Spleen (tissue), 11 donors: ENCODE measurements at regions not wholly inside any gene's neighbourhood (a gene's known extent, or its start where the extent isn't known, plus 50 kb on each side); places are given as distances from the start of the nearest gene placed in this dataset.

ENCODE experiments used
- DNase-seq: peaks from one replicate; pipeline ENCODE4 v3.0.0-alpha.2; 2020
- H3K27ac ChIP-seq, 8 donors: fragments of 200-600 bp; sonication (generic) in 7 of 8; 1 replicate in 4 of 8; 2 replicates in 4 of 8; pipeline versions ENCODE4 v1.5.0 to v1.8.0; 2016 to 2021; ENCODE audit warnings: inconsistent platforms in 4 of 8, mild to moderate bottlenecking in 4 of 8, moderate library complexity in 1 of 8
- H3K27me3 ChIP-seq, 7 donors: fragments of 200-600 bp; sonication (generic) in 6 of 7; replicated peaks in 1 of 7; 1 replicate in 4 of 7; 2 replicates in 3 of 7; pipeline versions ENCODE4 v1.5.0 to v1.8.0; 2016 to 2021; ENCODE audit warnings: inconsistent platforms in 3 of 7, mild to moderate bottlenecking in 1 of 7
- H3K36me3 ChIP-seq, 6 donors: fragments of 200-600 bp; sonication (generic) in 5 of 6; 1 replicate in 4 of 6; 2 replicates in 2 of 6; pipeline versions ENCODE4 v1.5.0 to v1.8.0; 2016 to 2021; ENCODE audit warnings: inconsistent platforms in 2 of 6
- H3K4me1 ChIP-seq, 6 donors: fragments of 200-600 bp; sonication (generic) in 5 of 6; 1 replicate in 3 of 6; 2 replicates in 3 of 6; pipeline versions ENCODE4 v1.5.0 to v1.8.0; 2016 to 2021; ENCODE audit warnings: inconsistent platforms in 3 of 6
- H3K4me3 ChIP-seq, 8 donors: fragments of 200-600 bp; sonication (generic) in 7 of 8; 1 replicate in 4 of 8; 2 replicates in 4 of 8; pipeline versions ENCODE4 v1.5.0 to v1.8.0; 2016 to 2021; ENCODE audit warnings: inconsistent platforms in 4 of 8, mild to moderate bottlenecking in 4 of 8, moderate library complexity in 2 of 8
- H3K9me3 ChIP-seq, 8 donors: fragments of 200-600 bp; sonication (generic) in 7 of 8; 1 replicate in 4 of 8; 2 replicates in 4 of 8; pipeline versions ENCODE4 v1.5.0 to v1.8.0; 2016 to 2021; ENCODE audit warnings: inconsistent platforms in 4 of 8
- CTCF ChIP-seq, 11 experiments: fragments of 200-600 bp in 7 of 11; fragments of 450-650 bp in 4 of 11; sonication (generic) in 4 of 11; IDR thresholded peaks in 8 of 11; conservative IDR thresholded peaks in 3 of 11; 1 replicate in 7 of 11; 2 replicates in 4 of 11; pipeline versions ENCODE4 v1.4.0 to v1.8.0; 2016 to 2021; ENCODE audit warnings: antibody characterized with exemption in 11 of 11, inconsistent platforms in 4 of 11, mild to moderate bottlenecking in 1 of 11
- POLR2A ChIP-seq, 3 donors: fragments of 450-650 bp; IDR thresholded peaks; one replicate each; pipeline ENCODE4 v1.5.1; 2017; ENCODE audit warnings: antibody characterized with exemption in 3 of 3, mild to moderate bottlenecking in 1 of 3
- POLR2AphosphoS5 ChIP-seq, 3 donors: sonication (generic); formaldehyde crosslinking; IDR thresholded peaks; one replicate each; pipeline ENCODE4 v1.5.1; 2017; ENCODE audit warnings: antibody characterized with exemption in 3 of 3
- WGBS, 5 donors: extraction: QIAGEN DNeasy Blood & Tissue Kit in 3 of 5; methylation state at CpG; one replicate each; pipeline versions ENCODE4 v1.1.5 to v1.1.7; 2013 to 2018; 5-methylcytosine and 5-hydroxymethylcytosine counted together
- intact Hi-C: fragments of 100-400 bp; cut with DNase I; formaldehyde crosslinking; loops from one replicate; pipeline ENCODE4 v1.15.0; 2023; ENCODE audit warnings: low total_unique reads
- donor health status: healthy with polysubstance abuse.
- donor health status: DM: no; HTN: no; CAD: no; lungs with moderate emphysema.
- donor health status: DM: no; HTN: no; CAD: no.
- donor health status: Bipolar disorder and iron deficiency.
- donor health status: healthy.
- donor health status: DM: no; HTN: no; CAD: no.
- donor health status: DM: yes; HTN: yes; CAD: no.

GRCh38 chr7:132049462-132050304, 493.3 kb upstream of the PODXL start:
- TF ChIP-seq POLR2AphosphoS5 (IDR thresholded peaks at IDR 0.05) (no peak), CTCF (IDR thresholded peaks at IDR 0.05 in 8 of 11, conservative IDR thresholded peaks at IDR 0.05 in 3 of 11) (peak in 10 of 11 experiments; percentile 11 to 63 (median 48)), POLR2A (IDR thresholded peaks at IDR 0.05) (no peak)
- 60 to 69% (median 63%) methylated on average over 9 of the region's 9 CpGs for WGBS, 5 donors
- Histone ChIP-seq H3K36me3 (no peaks in the 10 kb centered on the region), H3K9me3 (no peaks in the 10 kb centered on the region), H3K27ac (no peak overlapping the region), H3K4me3 (no peak overlapping the region), H3K4me1 (no peaks in the 10 kb centered on the region), H3K27me3 (no peaks in the 10 kb centered on the region)
- no peak for DNase-seq
- intact Hi-C loops: no loop called here

DNA sequence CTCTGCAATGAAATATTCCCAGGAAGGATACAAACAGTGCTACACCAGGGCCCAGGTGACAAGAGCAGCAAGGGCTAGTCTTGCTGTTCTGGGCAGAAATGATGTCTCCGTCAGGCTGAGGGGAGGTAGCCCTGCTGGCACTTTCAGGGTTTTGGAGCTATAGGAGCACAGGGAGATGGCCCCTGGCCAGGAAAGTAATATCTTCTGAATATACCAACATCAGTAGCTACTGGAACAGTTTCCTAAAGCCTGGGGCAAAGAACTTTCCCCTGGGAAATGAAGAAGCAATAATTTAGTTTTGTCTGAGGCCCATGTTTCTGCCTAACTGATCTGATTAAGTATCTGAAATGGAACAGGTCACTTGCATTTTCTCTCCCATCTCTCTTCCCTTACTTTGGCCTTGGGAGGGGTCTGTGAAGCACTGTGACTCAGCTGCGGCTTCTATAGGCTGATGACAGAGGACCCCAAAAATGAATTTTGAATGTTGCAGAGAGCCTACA, 489.1 kb upstream of the PODXL start:
- TF ChIP-seq POLR2A (IDR thresholded peaks at IDR 0.05): no peak
- TF ChIP-seq CTCF (IDR thresholded peaks at IDR 0.05 in 8 of 11, conservative IDR thresholded peaks at IDR 0.05 in 3 of 11): no peak
- TF ChIP-seq POLR2AphosphoS5 (IDR thresholded peaks at IDR 0.05): no peak

DNA sequence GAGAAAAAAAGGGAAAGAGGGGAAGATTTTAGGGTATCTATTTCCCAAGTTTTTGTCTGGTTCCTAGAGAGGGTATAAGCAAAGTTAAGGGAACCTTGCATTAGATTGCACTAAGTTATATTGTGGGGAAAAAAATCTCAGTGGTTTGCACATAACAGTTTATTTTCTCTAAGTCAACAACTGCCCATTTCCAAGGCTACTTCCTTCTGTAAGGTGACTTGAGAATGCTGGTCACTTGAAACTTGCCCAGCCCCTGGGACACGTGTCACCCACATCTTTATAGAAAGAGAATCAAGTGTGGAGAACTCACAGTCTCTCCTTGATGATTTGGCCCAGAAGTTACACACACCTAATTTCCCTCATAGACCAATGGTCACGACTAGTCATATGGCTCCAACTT, 488.6 kb upstream of the PODXL start:
- H3K9me3 ChIP-seq: peaks cover 0 to 3% (median 0%) of the 10 kb centered on the region in 8 donors
- H3K27ac ChIP-seq: no peak overlapping the region
- no peaks in the 10 kb centered on the region for H3K36me3 ChIP-seq
- H3K27me3 ChIP-seq: no peaks in the 10 kb centered on the region
- 67 to 84% (median 71%) methylated on average over 2 of the region's 2 CpGs for WGBS, 5 donors
- H3K4me1 ChIP-seq: no peaks in the 10 kb centered on the region
- TF ChIP-seq POLR2A (IDR thresholded peaks at IDR 0.05) (no peak), CTCF (IDR thresholded peaks at IDR 0.05 in 8 of 11, conservative IDR thresholded peaks at IDR 0.05 in 3 of 11) (no peak), POLR2AphosphoS5 (IDR thresholded peaks at IDR 0.05) (no peak)
- intact Hi-C loops: no loop called here
- no peak for DNase-seq
- no peak overlapping the region for H3K4me3 ChIP-seq

More for the DNA sequence above, 489.1 kb upstream of the PODXL start:
- DNase-seq: no peak
- no peak overlapping the region for H3K4me3 ChIP-seq
- H3K36me3 ChIP-seq: no peaks in the 10 kb centered on the region
- WGBS, 5 donors: 86 to 98% (median 96%) methylated on average over 2 of the region's 2 CpGs
- intact Hi-C loops: no loop called here
- H3K9me3 ChIP-seq: peaks cover 0 to 3% (median 0%) of the 10 kb centered on the region in 8 donors
- no peaks in the 10 kb centered on the region for H3K4me1 ChIP-seq
- H3K27ac ChIP-seq: no peak overlapping the region
- H3K27me3 ChIP-seq: no peaks in the 10 kb centered on the region

DNA sequence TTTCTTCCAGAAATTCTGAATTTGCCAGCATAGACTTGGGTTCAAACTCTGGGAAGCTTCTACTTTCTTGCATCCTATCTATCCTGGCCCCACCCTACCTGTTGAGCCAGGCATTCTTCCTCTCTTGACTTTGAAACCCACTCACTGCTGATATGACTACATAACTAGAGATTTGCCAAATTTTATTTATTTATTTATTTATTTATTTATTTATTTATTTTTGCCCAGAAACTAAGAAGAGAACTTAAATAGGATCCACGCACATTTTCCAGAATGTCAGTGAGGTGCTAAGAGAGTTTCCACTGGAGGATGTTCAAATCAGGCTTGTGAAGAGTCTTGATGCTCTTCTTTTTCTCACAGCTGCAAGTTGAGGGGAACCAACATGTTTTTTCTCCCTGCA, 487.8 kb upstream of the PODXL start:
- Histone ChIP-seq H3K4me3 (no peak overlapping the region), H3K36me3 (no peaks in the 10 kb centered on the region), H3K4me1 (no peaks in the 10 kb centered on the region), H3K9me3 (peaks cover 0 to 3% (median 0%) of the 10 kb centered on the region in 8 donors), H3K27me3 (peaks cover 0 to 7% (median 0%) of the 10 kb centered on the region in 7 donors), H3K27ac (no peak overlapping the region)
- DNase-seq: no peak
- intact Hi-C loops: no loop called here
- WGBS, 5 donors: 89 to 98% (median 93%) methylated on average over 1 of the region's 1 CpG
- TF ChIP-seq CTCF (IDR thresholded peaks at IDR 0.05 in 8 of 11, conservative IDR thresholded peaks at IDR 0.05 in 3 of 11) (no peak), POLR2AphosphoS5 (IDR thresholded peaks at IDR 0.05) (no peak), POLR2A (IDR thresholded peaks at IDR 0.05) (no peak)
